ENCODE measurements at regions not wholly inside any gene's neighbourhood (a gene's known extent, or its start where the extent isn't known, plus 50 kb on each side); places are given as distances from the start of the nearest gene placed in this dataset.

DNA sequence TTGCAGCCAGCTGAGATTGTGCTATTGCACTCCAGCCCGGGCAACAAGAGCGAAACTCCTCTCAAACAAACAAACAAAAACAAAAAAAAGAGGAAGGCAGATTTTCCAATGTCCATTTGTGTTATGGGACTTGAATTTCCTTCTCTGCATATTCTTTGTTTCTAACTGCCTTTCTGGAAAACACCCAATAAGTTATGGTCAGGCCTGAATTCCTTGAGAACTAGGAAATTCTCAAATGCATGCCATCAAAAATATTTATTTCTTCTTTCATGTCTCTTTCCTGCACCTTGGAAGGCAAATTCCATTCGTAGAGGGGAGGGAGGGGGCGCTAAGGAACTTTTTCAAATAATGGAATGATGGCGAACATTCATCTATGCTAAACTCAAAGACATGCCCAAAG lies 117.6 kb upstream of the TMCC3 start:
- H3K4me1 Mint-ChIP-seq, result peaks cover 4% of the 10 kb centered on the region
- ATAC-seq (replicated peaks; ENCODE audit: extremely low read depth, poor library complexity, severe bottlenecking), result no peak
- peaks cover 52% of the 10 kb centered on the region for H3K27me3 Mint-ChIP-seq
- peaks cover 9% of the 10 kb centered on the region for H3K36me3 Mint-ChIP-seq (ENCODE audit: insufficient read depth)
- no peak overlapping the region for H3K27ac Mint-ChIP-seq (ENCODE audit: low read depth)
- H3K4me3 Mint-ChIP-seq, result no peak overlapping the region
- no peaks in the 10 kb centered on the region for H3K9me3 Mint-ChIP-seq
- no peak for DNase-seq (ENCODE audit: low spot score in 2 of 2)

DNA sequence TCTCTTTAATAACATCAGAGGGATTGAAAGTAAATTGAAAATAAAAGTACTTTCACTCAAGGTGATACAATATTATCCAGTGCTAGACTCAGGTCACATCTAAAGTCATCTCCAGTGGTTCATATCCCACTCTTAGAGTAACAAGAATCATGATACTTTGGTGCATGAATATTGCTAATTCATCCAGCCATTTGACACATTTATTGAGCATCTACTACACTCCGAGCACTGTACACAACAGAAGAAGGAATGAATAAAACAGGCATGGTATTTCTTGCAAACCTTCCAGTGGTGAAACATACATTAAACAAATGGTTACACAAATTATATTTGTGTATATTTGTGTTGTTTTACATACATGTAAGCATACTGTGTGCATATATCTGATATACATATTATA lies 116.0 kb upstream of the TMCC3 start:
- Mint-ChIP-seq H3K4me1 (peaks cover 11% of the 10 kb centered on the region), H3K27ac (ENCODE audit: low read depth) (no peak overlapping the region), H3K9me3 (no peaks in the 10 kb centered on the region), H3K36me3 (ENCODE audit: insufficient read depth) (peaks cover 9% of the 10 kb centered on the region), H3K27me3 (peaks cover 43% of the 10 kb centered on the region), H3K4me3 (no peak overlapping the region)
- no peak for DNase-seq (ENCODE audit: low spot score in 2 of 2)
- no peak for ATAC-seq (replicated peaks; ENCODE audit: extremely low read depth, poor library complexity, severe bottlenecking)

DNA sequence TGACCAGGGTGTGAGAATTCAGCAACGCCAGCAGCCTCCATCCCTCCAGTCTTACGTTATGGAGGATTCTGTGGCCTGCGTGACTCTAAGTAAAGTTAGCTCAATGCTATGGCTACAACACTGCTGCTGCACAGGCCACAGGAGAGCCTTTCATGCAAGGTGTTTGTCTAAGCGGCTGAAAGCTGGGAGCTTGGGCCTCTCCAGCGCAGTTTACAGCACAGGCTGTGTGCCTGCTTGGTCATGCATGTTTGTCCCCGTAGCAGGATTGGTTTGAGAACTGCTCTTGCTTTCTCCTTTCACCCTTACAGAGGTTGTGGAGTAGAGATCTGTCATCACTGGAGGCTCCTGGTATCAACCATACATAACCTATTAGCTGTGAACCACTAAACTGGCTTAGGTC lies 113.1 kb upstream of the TMCC3 start:
- H3K36me3 Mint-ChIP-seq (ENCODE audit: insufficient read depth), result peaks cover 9% of the 10 kb centered on the region
- H3K9me3 Mint-ChIP-seq, result no peaks in the 10 kb centered on the region
- H3K27me3 Mint-ChIP-seq, result peaks cover 19% of the 10 kb centered on the region
- ATAC-seq (replicated peaks; ENCODE audit: extremely low read depth, poor library complexity, severe bottlenecking), result no peak
- no peak overlapping the region for H3K27ac Mint-ChIP-seq (ENCODE audit: low read depth)
- DNase-seq (ENCODE audit: low spot score in 2 of 2), result no peak
- H3K4me3 Mint-ChIP-seq, result no peak overlapping the region
- peaks cover 11% of the 10 kb centered on the region for H3K4me1 Mint-ChIP-seq

DNA sequence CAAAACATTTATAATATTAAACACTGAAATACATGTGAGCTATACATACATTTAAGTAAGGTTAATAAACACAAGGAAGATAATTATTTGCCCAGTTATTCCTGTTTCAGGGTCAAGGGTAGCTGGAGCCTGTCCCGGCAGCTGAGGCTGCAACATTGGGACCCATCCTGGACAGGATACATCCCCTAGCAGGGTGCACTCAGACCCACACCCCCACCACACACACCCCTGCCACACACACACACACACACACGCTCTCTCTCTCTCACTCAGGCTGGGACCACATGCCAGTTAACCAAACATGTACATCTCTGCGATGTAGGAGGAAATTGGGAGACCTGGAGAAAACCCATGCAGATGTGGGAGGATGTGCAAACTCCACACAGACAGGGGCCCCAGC lies 112.6 kb upstream of the TMCC3 start:
- peaks cover 16% of the 10 kb centered on the region for H3K27me3 Mint-ChIP-seq
- DNase-seq (ENCODE audit: low spot score in 2 of 2) (no peak), ATAC-seq (replicated peaks; ENCODE audit: extremely low read depth, poor library complexity, severe bottlenecking) (no peak)
- H3K36me3 Mint-ChIP-seq (ENCODE audit: insufficient read depth), result peaks cover 9% of the 10 kb centered on the region
- peaks cover 11% of the 10 kb centered on the region for H3K4me1 Mint-ChIP-seq
- no peaks in the 10 kb centered on the region for H3K9me3 Mint-ChIP-seq
- H3K4me3 Mint-ChIP-seq, result no peak overlapping the region
- peak overlapping the region; percentile 63 for H3K27ac Mint-ChIP-seq (ENCODE audit: low read depth)

DNA sequence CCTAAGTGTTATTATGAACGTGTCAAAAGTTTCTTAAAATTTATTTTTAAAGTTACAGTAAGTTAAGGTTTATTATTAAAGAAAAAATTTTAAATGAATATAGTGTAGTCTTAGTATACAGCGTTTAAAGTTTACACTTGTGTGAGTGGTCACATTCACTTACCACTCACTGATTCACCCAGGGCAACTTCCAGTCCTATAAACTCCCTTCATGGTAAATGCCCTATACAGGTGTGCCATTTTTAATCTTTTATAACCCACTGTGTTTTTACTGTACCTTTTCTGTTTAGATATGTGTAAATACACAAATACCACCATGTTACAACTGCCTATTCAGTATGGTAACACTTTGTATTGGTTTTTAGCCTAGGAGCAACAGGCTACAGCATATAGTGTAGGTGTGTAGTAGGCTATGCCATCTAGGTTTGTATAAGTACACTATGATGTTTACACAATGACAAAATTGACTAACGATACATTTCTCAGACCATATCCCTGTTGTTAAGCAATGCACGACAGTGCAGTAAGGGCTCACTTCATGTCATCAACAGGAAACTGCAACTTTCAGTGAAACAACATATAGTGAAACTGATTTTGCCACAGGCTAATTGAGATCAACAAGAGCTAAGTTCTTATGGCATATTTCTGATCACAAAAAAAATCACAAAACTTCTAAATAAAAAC lies 112.0 kb upstream of the TMCC3 start:
- ATAC-seq (replicated peaks; ENCODE audit: extremely low read depth, poor library complexity, severe bottlenecking) (no peak), DNase-seq (ENCODE audit: low spot score in 2 of 2) (no peak)
- peaks cover 9% of the 10 kb centered on the region for H3K36me3 Mint-ChIP-seq (ENCODE audit: insufficient read depth)
- H3K4me3 Mint-ChIP-seq, result no peak overlapping the region
- no peaks in the 10 kb centered on the region for H3K9me3 Mint-ChIP-seq
- H3K4me1 Mint-ChIP-seq, result peaks cover 11% of the 10 kb centered on the region
- peak overlapping the region; percentile 63 for H3K27ac Mint-ChIP-seq (ENCODE audit: low read depth)
- H3K27me3 Mint-ChIP-seq, result peaks cover 14% of the 10 kb centered on the region

DNA sequence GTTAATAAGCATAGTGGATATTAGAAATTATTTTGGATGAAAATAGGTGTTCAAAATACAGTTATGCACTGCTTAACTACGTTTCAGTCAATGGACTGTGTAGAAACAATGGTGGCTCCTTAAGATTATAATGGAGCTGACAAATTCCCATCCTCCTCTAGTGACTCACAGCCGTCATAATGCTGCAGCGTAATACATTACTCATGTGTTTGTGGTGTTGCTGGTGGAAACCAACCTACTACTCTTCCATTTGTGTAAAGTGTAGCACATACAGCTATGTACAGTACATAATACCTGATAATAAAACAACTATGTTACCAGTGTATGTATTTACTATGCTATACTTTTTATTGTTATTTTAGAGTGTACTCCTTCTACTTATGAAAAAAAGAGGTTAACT lies 111.2 kb upstream of the TMCC3 start:
- Mint-ChIP-seq H3K36me3 (ENCODE audit: insufficient read depth) (peaks cover 9% of the 10 kb centered on the region), H3K9me3 (no peaks in the 10 kb centered on the region), H3K4me1 (peaks cover 11% of the 10 kb centered on the region), H3K4me3 (no peak overlapping the region), H3K27ac (ENCODE audit: low read depth) (no peak overlapping the region), H3K27me3 (peaks cover 6% of the 10 kb centered on the region)
- DNase-seq (ENCODE audit: low spot score in 2 of 2), result no peak
- no peak for ATAC-seq (replicated peaks; ENCODE audit: extremely low read depth, poor library complexity, severe bottlenecking)

DNA sequence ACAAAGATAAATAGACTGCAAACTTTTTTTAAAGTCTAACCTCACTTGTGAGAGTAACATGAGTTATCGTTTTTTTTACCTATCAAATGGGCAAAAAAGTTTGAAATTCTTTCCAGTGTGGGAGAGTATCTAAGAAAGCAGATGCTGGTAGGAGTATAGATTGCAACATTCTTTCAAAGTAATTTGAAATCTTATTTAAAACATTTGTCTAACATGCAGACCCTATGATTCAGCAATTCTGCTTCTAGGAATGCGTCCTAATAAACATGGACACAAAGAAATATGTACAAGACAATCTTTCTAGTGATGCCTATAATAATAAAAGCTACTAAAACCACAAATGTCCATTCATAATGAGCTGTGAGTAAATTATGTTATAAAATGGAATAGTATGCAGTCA lies 110.4 kb upstream of the TMCC3 start:
- peaks cover 11% of the 10 kb centered on the region for H3K4me1 Mint-ChIP-seq

DNA sequence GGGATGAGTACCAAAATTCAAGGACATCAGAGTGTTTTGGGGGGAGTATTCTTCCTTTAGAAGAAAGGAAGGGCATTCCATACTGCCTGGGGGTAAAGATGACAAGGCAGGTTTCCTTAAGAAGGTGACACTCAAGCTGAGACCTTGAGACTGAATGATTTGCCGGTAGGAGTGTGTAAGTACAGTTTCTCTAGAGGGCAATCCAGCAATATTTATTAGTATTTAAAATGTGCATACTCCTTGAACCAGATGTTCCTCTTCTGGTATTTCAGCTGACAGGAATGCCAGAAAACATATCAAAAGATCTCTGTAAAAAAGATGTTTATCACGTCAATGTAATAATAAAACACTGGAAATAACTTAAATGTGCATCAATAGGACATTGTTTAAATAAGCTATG lies 106.4 kb upstream of the TMCC3 start:
- no peak for DNase-seq (ENCODE audit: low spot score in 2 of 2)
- Mint-ChIP-seq H3K27ac (ENCODE audit: low read depth) (no peak overlapping the region), H3K9me3 (no peaks in the 10 kb centered on the region), H3K36me3 (ENCODE audit: insufficient read depth) (no peaks in the 10 kb centered on the region), H3K4me3 (no peak overlapping the region), H3K4me1 (no peaks in the 10 kb centered on the region), H3K27me3 (peaks cover 31% of the 10 kb centered on the region)
- no peak for ATAC-seq (replicated peaks; ENCODE audit: extremely low read depth, poor library complexity, severe bottlenecking)

More for the DNA sequence above, 110.4 kb upstream of the TMCC3 start:
- no peak overlapping the region for H3K27ac Mint-ChIP-seq (ENCODE audit: low read depth)
- no peak for ATAC-seq (replicated peaks; ENCODE audit: extremely low read depth, poor library complexity, severe bottlenecking)
- DNase-seq (ENCODE audit: low spot score in 2 of 2), result no peak
- H3K36me3 Mint-ChIP-seq (ENCODE audit: insufficient read depth), result peaks cover 9% of the 10 kb centered on the region
- no peaks in the 10 kb centered on the region for H3K27me3 Mint-ChIP-seq
- no peak overlapping the region for H3K4me3 Mint-ChIP-seq
- no peaks in the 10 kb centered on the region for H3K9me3 Mint-ChIP-seq

DNA sequence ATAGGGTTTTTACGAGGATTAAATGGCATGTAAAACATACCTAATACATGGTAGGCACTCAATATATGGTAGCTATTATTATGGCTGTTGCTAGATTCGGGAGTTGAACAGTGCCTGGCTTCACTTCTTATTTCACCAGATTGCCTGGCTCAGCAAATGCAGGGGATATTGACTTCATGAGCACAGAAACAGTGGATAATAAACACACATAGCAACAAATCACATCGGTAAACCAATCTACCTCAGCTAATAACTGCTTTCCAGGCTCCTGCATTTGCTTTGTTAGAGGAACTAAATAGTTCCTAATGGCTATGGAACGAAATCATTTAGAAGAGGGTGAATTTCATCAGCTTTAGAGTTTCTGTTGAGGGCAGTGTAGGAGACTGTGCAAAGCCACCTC lies 105.2 kb upstream of the TMCC3 start:
- no peaks in the 10 kb centered on the region for H3K4me1 Mint-ChIP-seq
- no peak overlapping the region for H3K27ac Mint-ChIP-seq (ENCODE audit: low read depth)
- no peak for ATAC-seq (replicated peaks; ENCODE audit: extremely low read depth, poor library complexity, severe bottlenecking)
- peaks cover 2% of the 10 kb centered on the region for H3K36me3 Mint-ChIP-seq (ENCODE audit: insufficient read depth)
- peaks cover 42% of the 10 kb centered on the region for H3K27me3 Mint-ChIP-seq
- DNase-seq (ENCODE audit: low spot score in 2 of 2), result no peak
- H3K9me3 Mint-ChIP-seq, result no peaks in the 10 kb centered on the region
- H3K4me3 Mint-ChIP-seq, result no peak overlapping the region

DNA sequence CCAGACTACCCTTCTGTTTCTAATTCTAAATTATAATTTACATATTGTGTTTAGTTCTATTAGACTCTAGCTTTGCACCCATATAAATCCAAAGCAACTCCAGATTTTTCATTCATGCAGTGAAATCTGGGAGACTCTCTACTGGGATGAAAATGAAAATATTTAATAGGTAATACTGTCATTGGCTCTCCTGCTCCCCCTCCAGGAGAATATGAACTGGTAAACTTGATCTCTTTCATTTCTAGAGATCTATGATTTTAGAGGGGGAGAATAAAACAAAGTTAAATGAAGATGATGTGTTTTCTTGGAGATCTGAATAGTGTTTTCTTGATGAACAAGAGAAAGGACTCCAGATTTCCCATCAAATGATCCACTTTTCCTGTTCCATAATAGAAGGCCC lies 104.3 kb upstream of the TMCC3 start:
- H3K36me3 Mint-ChIP-seq (ENCODE audit: insufficient read depth), result peaks cover 2% of the 10 kb centered on the region
- no peak overlapping the region for H3K27ac Mint-ChIP-seq (ENCODE audit: low read depth)
- H3K9me3 Mint-ChIP-seq, result no peaks in the 10 kb centered on the region
- ATAC-seq (replicated peaks; ENCODE audit: extremely low read depth, poor library complexity, severe bottlenecking) (no peak), DNase-seq (ENCODE audit: low spot score in 2 of 2) (no peak)
- peaks cover 42% of the 10 kb centered on the region for H3K27me3 Mint-ChIP-seq
- no peaks in the 10 kb centered on the region for H3K4me1 Mint-ChIP-seq
- no peak overlapping the region for H3K4me3 Mint-ChIP-seq

DNA sequence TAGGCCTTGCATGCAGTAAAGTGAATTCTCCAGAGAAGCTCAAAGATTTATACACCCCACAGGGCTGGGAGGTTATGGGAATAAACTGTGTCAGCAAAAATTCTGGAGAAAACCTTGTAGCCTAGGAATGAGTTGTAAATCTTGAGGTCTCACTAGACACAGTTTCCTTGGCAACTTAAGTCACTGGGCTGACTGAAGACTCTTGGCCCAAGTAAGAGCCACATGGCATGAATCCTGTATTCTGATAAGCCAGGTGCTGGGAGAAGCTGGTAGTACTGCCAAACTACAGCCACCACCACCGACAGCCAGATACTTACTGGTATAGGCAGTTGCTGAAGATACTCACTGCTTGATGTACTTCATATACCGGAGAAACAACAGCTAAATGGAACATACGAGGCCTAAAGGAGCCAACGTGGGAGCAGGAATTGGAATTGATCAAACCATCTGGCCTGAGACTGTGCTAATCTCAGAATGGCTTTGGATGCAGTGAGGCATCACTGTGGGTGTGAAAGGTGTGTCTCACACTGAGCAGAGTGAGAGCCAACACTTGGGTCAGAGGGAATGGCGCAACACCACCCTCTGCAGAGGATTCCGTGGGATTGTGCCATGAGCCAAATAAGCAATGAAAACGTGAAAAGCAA lies 102.8 kb upstream of the TMCC3 start:
- Mint-ChIP-seq H3K4me3 (no peak overlapping the region), H3K9me3 (no peaks in the 10 kb centered on the region), H3K36me3 (ENCODE audit: insufficient read depth) (peaks cover 2% of the 10 kb centered on the region), H3K27ac (ENCODE audit: low read depth) (no peak overlapping the region), H3K27me3 (peaks cover 42% of the 10 kb centered on the region), H3K4me1 (no peaks in the 10 kb centered on the region)
- DNase-seq (ENCODE audit: low spot score in 2 of 2), result no peak
- ATAC-seq (replicated peaks; ENCODE audit: extremely low read depth, poor library complexity, severe bottlenecking), result no peak

DNA sequence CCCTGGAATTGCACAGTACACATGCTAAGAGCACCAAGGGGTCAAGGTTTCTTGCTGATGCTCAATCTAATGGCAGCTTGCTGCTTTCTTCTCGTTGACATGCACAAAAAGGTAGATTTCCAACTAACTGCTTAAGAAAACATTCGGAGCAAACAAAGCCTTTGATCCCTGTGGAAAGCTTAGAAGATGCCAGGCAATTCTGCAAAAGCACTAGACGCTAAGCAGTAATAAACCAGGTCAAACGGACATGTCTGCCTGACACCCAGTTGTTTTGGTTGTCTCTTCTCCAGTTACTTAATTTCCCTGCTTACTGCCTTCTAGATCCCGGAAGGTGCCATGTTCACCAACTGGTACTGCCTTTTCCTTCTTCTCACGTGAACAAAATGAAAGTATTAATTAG lies 100.5 kb upstream of the TMCC3 start:
- Mint-ChIP-seq H3K27me3 (peaks cover 48% of the 10 kb centered on the region), H3K4me1 (no peaks in the 10 kb centered on the region), H3K9me3 (no peaks in the 10 kb centered on the region), H3K27ac (ENCODE audit: low read depth) (no peak overlapping the region), H3K36me3 (ENCODE audit: insufficient read depth) (peaks cover 2% of the 10 kb centered on the region), H3K4me3 (no peak overlapping the region)
- DNase-seq (ENCODE audit: low spot score in 2 of 2) (no peak), ATAC-seq (replicated peaks; ENCODE audit: extremely low read depth, poor library complexity, severe bottlenecking) (no peak)

DNA sequence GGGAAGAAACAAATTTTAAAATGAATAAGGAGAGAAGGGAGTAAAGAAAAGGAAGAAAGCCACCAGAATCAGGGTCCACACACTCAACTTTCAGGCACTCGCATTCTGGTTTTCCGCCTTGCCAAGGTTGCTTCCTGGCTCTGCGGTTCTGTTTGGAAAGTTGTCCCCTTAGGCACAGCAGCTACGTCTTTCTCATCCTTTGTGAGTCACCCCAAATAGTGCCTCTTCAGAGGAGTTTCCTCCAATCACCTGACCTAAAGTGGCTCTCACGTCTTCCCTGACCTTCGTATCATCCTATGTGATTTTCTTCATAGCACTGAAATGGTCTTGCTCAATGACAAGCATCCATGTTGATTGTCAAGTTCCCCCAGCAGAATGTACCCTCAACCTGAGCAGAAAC lies 99.5 kb upstream of the TMCC3 start:
- Mint-ChIP-seq H3K9me3 (no peaks in the 10 kb centered on the region), H3K36me3 (ENCODE audit: insufficient read depth) (peaks cover 2% of the 10 kb centered on the region), H3K4me1 (no peaks in the 10 kb centered on the region), H3K27ac (ENCODE audit: low read depth) (no peak overlapping the region), H3K4me3 (no peak overlapping the region), H3K27me3 (peaks cover 41% of the 10 kb centered on the region)
- DNase-seq (ENCODE audit: low spot score in 2 of 2) (no peak), ATAC-seq (replicated peaks; ENCODE audit: extremely low read depth, poor library complexity, severe bottlenecking) (no peak)
